ENCODE measurements at regions not wholly inside any gene's neighbourhood (a gene's known extent, or its start where the extent isn't known, plus 50 kb on each side); places are given as distances from the start of the nearest gene placed in this dataset.

DNA sequence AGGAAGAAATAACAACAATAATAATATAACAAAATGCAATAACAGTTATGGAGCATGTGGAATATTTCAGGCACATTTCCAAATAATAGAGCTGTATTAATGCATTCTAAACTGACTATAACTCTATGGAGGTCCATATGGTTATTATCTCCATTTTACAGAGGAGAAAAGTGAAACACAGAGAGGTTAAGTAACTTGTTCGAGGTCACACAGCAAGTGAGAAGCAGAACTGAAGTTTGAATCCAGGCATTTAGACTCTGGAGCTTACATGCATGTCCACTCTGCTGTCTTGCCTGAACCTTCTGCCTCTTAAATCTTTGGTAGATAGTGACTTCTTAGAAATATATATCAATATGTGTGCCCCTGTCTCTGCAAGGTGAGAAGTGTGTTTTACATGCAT, 350.8 kb downstream of the GADD45G start:
- TF ChIP-seq ZNF324 (tag by site-specific recombination; IDR thresholded peaks at IDR 0.05): no peak
- TF ChIP-seq, protein P1, sequence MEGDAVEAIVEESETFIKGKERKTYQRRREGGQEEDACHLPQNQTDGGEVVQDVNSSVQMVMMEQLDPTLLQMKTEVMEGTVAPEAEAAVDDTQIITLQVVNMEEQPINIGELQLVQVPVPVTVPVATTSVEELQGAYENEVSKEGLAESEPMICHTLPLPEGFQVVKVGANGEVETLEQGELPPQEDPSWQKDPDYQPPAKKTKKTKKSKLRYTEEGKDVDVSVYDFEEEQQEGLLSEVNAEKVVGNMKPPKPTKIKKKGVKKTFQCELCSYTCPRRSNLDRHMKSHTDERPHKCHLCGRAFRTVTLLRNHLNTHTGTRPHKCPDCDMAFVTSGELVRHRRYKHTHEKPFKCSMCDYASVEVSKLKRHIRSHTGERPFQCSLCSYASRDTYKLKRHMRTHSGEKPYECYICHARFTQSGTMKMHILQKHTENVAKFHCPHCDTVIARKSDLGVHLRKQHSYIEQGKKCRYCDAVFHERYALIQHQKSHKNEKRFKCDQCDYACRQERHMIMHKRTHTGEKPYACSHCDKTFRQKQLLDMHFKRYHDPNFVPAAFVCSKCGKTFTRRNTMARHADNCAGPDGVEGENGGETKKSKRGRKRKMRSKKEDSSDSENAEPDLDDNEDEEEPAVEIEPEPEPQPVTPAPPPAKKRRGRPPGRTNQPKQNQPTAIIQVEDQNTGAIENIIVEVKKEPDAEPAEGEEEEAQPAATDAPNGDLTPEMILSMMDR (tag by site-specific recombination; IDR thresholded peaks at IDR 0.05): no peak
- no peak for TF ChIP-seq TCF7L2 (IDR thresholded peaks at IDR 0.05; ENCODE audit: borderline replicate concordance, low read depth, low read length)
- TF ChIP-seq, protein P2, sequence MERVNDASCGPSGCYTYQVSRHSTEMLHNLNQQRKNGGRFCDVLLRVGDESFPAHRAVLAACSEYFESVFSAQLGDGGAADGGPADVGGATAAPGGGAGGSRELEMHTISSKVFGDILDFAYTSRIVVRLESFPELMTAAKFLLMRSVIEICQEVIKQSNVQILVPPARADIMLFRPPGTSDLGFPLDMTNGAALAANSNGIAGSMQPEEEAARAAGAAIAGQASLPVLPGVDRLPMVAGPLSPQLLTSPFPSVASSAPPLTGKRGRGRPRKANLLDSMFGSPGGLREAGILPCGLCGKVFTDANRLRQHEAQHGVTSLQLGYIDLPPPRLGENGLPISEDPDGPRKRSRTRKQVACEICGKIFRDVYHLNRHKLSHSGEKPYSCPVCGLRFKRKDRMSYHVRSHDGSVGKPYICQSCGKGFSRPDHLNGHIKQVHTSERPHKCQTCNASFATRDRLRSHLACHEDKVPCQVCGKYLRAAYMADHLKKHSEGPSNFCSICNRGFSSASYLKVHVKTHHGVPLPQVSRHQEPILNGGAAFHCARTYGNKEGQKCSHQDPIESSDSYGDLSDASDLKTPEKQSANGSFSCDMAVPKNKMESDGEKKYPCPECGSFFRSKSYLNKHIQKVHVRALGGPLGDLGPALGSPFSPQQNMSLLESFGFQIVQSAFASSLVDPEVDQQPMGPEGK (tag by site-specific recombination; IDR thresholded peaks at IDR 0.05): no peak
- no peak for TF ChIP-seq ZBTB20 (tag by site-specific recombination; IDR thresholded peaks at IDR 0.05)
- TF ChIP-seq ZNF23 (tag by site-specific recombination; IDR thresholded peaks at IDR 0.05; ENCODE audit: borderline replicate concordance): no peak
- TF ChIP-seq, protein P3, sequence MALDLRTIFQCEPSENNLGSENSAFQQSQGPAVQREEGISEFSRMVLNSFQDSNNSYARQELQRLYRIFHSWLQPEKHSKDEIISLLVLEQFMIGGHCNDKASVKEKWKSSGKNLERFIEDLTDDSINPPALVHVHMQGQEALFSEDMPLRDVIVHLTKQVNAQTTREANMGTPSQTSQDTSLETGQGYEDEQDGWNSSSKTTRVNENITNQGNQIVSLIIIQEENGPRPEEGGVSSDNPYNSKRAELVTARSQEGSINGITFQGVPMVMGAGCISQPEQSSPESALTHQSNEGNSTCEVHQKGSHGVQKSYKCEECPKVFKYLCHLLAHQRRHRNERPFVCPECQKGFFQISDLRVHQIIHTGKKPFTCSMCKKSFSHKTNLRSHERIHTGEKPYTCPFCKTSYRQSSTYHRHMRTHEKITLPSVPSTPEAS (tag by site-specific recombination; IDR thresholded peaks at IDR 0.05): no peak
- TF ChIP-seq ZXDB (tag by site-specific recombination; IDR thresholded peaks at IDR 0.05): no peak
- no peak for TF ChIP-seq ZBTB11 (tag by site-specific recombination; conservative IDR thresholded peaks at IDR 0.05; ENCODE audit: low read depth)
